ENCODE measurements at regions not wholly inside any gene's neighbourhood (a gene's known extent, or its start where the extent isn't known, plus 50 kb on each side); places are given as distances from the start of the nearest gene placed in this dataset.

GRCh38 chr17:27391427-27391826 is 64.8 kb upstream of the KSR1 start:
- 86 to 89% (median 88%) methylated on average over 1 of the region's 1 CpG for WGBS, 3 donors
- Histone ChIP-seq H3K9me3 (no peaks in the 10 kb centered on the region), H3K27ac (no peak overlapping the region), H3K36me3 (ENCODE audit: insufficient read depth in 1 of 2, low read depth in 1 of 2) (no peaks in the 10 kb centered on the region), H3K27me3 (ENCODE audit: insufficient read depth in 3 of 3, low read length in 2 of 3) (no peaks in the 10 kb centered on the region), H3K4me1 (peaks cover 4% of the 10 kb centered on the region), H3K4me3 (no peak overlapping the region)
- intact Hi-C loops (cut with DNase I), result no loop called here
- DNase-seq, result no peak
- no peak for ATAC-seq
- no peak for TF ChIP-seq CTCF (IDR thresholded peaks at IDR 0.05)

GRCh38 chr17:27396045-27396444 is 60.2 kb upstream of the KSR1 start:
- no peak for TF ChIP-seq CTCF (IDR thresholded peaks at IDR 0.05)
- Histone ChIP-seq H3K36me3 (ENCODE audit: insufficient read depth in 1 of 2, low read depth in 1 of 2) (no peaks in the 10 kb centered on the region), H3K4me1 (peaks cover 4% of the 10 kb centered on the region), H3K9me3 (no peaks in the 10 kb centered on the region), H3K27ac (no peak overlapping the region), H3K27me3 (ENCODE audit: insufficient read depth in 3 of 3, low read length in 2 of 3) (no peaks in the 10 kb centered on the region), H3K4me3 (no peak overlapping the region)
- WGBS, 3 donors, result 40 to 80% (median 67%) methylated on average over 1 of the region's 1 CpG
- DNase-seq (no peak), ATAC-seq (no peak)
- intact Hi-C loops (cut with DNase I), result no loop called here

GRCh38 chr17:27396941-27397340 is 59.3 kb upstream of the KSR1 start:
- H3K4me1 ChIP-seq, result peaks cover 4% of the 10 kb centered on the region
- intact Hi-C loops (cut with DNase I), result no loop called here
- WGBS, 3 donors, result 22 to 37% (median 29%) methylated on average over 1 of the region's 1 CpG
- H3K36me3 ChIP-seq (ENCODE audit: insufficient read depth in 1 of 2, low read depth in 1 of 2), result no peaks in the 10 kb centered on the region
- H3K9me3 ChIP-seq, result no peaks in the 10 kb centered on the region
- ATAC-seq, result no peak
- no peak overlapping the region for H3K4me3 ChIP-seq
- no peaks in the 10 kb centered on the region for H3K27me3 ChIP-seq (ENCODE audit: insufficient read depth in 3 of 3, low read length in 2 of 3)
- no peak overlapping the region for H3K27ac ChIP-seq
- no peak for TF ChIP-seq CTCF (IDR thresholded peaks at IDR 0.05)
- no peak for DNase-seq

GRCh38 chr17:27398691-27399090 is 57.6 kb upstream of the KSR1 start:
- H3K27me3 ChIP-seq (ENCODE audit: insufficient read depth in 3 of 3, low read length in 2 of 3), result no peaks in the 10 kb centered on the region
- no peaks in the 10 kb centered on the region for H3K9me3 ChIP-seq
- ATAC-seq (no peak), DNase-seq (no peak)
- H3K4me1 ChIP-seq, result peaks cover 4% of the 10 kb centered on the region
- WGBS, 3 donors, result 45 to 65% (median 51%) methylated on average over 2 of the region's 2 CpGs
- H3K27ac ChIP-seq, result no peak overlapping the region
- no peaks in the 10 kb centered on the region for H3K36me3 ChIP-seq (ENCODE audit: insufficient read depth in 1 of 2, low read depth in 1 of 2)
- TF ChIP-seq CTCF (IDR thresholded peaks at IDR 0.05), result no peak
- H3K4me3 ChIP-seq, result no peak overlapping the region
- intact Hi-C loops (cut with DNase I), result no loop called here

- ATAC-seq, result no peak
- WGBS, 3 donors, result 93 to 96% (median 96%) methylated on average over 6 of the region's 6 CpGs
- Histone ChIP-seq H3K4me1 (peaks cover 4% of the 10 kb centered on the region), H3K27me3 (ENCODE audit: insufficient read depth in 3 of 3, low read length in 2 of 3) (no peaks in the 10 kb centered on the region), H3K36me3 (ENCODE audit: insufficient read depth in 1 of 2, low read depth in 1 of 2) (no peaks in the 10 kb centered on the region), H3K9me3 (no peaks in the 10 kb centered on the region), H3K4me3 (no peak overlapping the region), H3K27ac (no peak overlapping the region)
- TF ChIP-seq CTCF (IDR thresholded peaks at IDR 0.05), result no peak
- DNase-seq, result no peak
- intact Hi-C loops (cut with DNase I), result no loop called here
Observed at GRCh38 chr17:27400991-27401390, 55.3 kb upstream of the KSR1 start.

Data from psoas muscle (tissue), 7 donors.